Endothelial cell of umbilical vein (primary cell): ENCODE measurements at regions not wholly inside any gene's neighbourhood (a gene's known extent, or its start where the extent isn't known, plus 50 kb on each side); places are given as distances from the start of the nearest gene placed in this dataset.

Experiments used
- GATA2 ChIP-seq: IDR thresholded peaks from 2 replicates; pipeline ENCODE4 v1.7.0; 2011; ENCODE audit warnings: low read depth, mild to moderate bottlenecking, moderate library complexity, mixed read lengths, low read length; ENCODE audit not compliant: insufficient read length, insufficient read depth
- POLR2A ChIP-seq: IDR thresholded peaks from 2 replicates; pipeline ENCODE4 v1.6.1; 2012; ENCODE audit warnings: low read depth, mild to moderate bottlenecking, control low read depth, low read length
- TF ChIP-seq, protein P1 (sequence below), 2 donors: IDR thresholded peaks; 1 replicate in 1 of 2; 2 replicates in 1 of 2; pipeline ENCODE4 v1.5.1; 2011; ENCODE audit warnings: low read length in 2 of 2, mild to moderate bottlenecking in 2 of 2, moderate library complexity in 2 of 2, control low read depth in 1 of 2, inconsistent platforms in 1 of 2, low read depth in 1 of 2; ENCODE audit not compliant: insufficient read depth in 1 of 2; ENCODE audit errors: extremely low read depth in 1 of 2
- TF ChIP-seq, protein P2 (sequence below): IDR thresholded peaks from 2 replicates; pipeline ENCODE4 v1.6.1; 2011; ENCODE audit not compliant: insufficient read depth, insufficient read length

DNA sequence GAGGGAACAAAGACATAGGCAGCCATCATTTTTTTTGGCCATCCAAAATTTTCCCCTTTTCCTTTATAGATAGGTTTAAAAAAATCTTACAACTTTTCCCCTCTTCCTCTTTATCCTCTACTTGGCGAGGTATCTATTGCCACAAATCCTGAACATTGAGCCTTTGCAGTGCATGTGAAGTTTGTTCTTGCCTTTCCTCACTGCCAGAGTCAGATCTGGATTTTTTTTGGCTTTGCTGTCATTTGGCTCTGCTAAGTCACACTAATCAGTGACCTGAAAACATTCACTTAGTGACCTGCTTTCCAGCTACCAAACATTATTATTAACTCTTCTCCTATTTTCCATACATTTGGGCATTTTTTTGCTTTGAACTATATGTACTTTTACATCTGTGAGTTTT lies 249.2 kb upstream of the ZSWIM2 start:
- TF ChIP-seq POLR2A: no peak
- TF ChIP-seq, protein P1, sequence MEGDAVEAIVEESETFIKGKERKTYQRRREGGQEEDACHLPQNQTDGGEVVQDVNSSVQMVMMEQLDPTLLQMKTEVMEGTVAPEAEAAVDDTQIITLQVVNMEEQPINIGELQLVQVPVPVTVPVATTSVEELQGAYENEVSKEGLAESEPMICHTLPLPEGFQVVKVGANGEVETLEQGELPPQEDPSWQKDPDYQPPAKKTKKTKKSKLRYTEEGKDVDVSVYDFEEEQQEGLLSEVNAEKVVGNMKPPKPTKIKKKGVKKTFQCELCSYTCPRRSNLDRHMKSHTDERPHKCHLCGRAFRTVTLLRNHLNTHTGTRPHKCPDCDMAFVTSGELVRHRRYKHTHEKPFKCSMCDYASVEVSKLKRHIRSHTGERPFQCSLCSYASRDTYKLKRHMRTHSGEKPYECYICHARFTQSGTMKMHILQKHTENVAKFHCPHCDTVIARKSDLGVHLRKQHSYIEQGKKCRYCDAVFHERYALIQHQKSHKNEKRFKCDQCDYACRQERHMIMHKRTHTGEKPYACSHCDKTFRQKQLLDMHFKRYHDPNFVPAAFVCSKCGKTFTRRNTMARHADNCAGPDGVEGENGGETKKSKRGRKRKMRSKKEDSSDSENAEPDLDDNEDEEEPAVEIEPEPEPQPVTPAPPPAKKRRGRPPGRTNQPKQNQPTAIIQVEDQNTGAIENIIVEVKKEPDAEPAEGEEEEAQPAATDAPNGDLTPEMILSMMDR (IDR thresholded peaks at IDR 0.05; ENCODE audit: extremely low read depth in 1 of 2, insufficient read depth in 1 of 2, low read depth in 1 of 2, low read length in 2 of 2): no peak
- TF ChIP-seq, protein P2, sequence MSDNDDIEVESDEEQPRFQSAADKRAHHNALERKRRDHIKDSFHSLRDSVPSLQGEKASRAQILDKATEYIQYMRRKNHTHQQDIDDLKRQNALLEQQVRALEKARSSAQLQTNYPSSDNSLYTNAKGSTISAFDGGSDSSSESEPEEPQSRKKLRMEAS: no peak
- TF ChIP-seq GATA2: no peak
